ENCODE measurements at regions not wholly inside any gene's neighbourhood (a gene's known extent, or its start where the extent isn't known, plus 50 kb on each side); places are given as distances from the start of the nearest gene placed in this dataset.
A peak's percentile ranks its signal among the peaks of the same experiment; 100 is the strongest.

GRCh38 chr5:58261605-58262004 lies 198.3 kb downstream of the PLK2 start:
- FAIRE-seq: no peak
- DNase-seq (ENCODE audit: insufficient read length, low spot score): no peak

GRCh38 chr5:58260243-58260642 lies 199.6 kb downstream of the PLK2 start:
- no peak for FAIRE-seq
- no peak for DNase-seq (ENCODE audit: insufficient read length, low spot score)

GRCh38 chr5:58259685-58260152 lies 200.2 kb downstream of the PLK2 start:
- peak; percentile 79 for DNase-seq (ENCODE audit: insufficient read length, low spot score)
- peak; percentile 79 for FAIRE-seq

DNA sequence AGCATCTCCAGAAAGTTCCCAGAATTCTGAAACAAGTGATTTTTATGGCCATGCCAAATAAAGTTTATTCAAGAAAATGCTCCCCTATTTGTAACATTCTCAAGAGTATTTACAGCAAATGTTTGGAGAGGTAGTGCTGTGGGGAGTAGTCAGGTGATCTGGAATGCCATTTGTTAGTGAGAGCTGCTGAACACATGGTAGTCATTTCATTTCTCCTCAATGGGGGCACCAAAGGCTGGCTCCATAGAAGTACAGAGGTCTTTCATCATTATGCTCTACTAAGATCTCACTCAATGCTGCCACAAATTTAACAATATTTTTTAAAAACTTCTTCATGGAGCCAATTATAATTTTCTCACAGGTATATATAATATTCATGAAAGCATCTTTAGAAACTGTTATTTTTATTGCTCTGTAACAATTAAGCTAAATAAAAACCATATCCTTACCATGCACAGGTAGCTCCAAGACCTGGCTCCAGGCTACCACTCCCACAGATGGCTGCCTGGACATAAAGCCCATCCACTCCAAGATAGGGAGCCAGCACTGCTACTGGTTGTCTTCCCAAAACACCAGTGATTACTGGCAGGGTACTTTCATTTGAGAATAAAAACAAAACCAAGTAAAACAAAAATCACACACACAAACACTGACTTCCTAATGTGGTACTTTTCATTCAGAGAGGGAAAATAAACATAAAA lies 200.8 kb downstream of the PLK2 start:
- FAIRE-seq (no peak), DNase-seq (ENCODE audit: insufficient read length, low spot score) (no peak)

GRCh38 chr5:58255970-58256369 lies 203.9 kb downstream of the PLK2 start:
- FAIRE-seq: no peak

GRCh38 chr5:58255386-58255785 lies 204.5 kb downstream of the PLK2 start:
- DNase-seq (ENCODE audit: insufficient read length, low spot score) (no peak), FAIRE-seq (no peak)

More at GRCh38 chr5:58255970-58256369, 203.9 kb downstream of the PLK2 start:
- no peak for DNase-seq (ENCODE audit: insufficient read length, low spot score)

DNA sequence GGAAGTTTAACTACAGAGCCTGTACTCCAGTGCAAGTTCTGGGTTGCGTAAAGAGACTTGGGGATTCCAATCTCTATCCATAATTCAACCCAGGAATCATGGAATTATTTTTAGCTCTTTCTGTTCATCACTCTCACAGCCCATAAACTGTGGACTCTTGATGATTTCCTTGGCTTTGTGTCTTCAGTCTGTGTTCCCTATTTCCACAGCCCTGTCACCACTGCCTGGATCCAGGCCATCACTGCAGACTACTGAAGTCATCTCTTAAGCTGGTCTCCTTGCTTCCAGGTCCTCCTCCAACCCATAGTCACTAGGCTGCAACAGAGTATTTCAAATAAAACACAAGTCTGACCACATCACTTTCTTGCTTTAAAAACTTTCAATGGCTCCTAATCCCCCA lies 211.7 kb downstream of the PLK2 start:
- no peak for DNase-seq (ENCODE audit: insufficient read length, low spot score)
- no peak for FAIRE-seq

DNA sequence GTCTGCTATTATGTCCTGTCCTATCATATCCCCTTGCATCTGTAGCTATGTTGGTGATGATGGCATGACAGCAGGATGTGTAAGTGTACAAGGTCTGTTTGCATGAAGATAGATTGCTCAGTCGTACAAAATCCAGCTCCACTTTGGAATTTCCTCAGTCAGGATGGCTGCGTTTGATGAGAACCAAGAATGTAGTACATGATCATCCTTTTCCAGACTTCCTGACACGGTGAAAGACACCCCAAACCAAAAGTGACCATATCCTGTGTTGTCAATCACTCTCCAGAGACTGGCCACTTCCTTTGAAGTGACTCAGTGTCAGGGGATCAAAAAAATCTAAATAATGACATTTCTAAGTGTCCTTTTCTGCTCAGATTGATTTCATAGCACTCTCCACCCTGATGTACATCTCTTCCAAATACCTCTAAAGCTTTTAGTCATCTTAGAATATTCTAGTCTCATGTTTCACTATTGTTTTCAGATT lies 213.4 kb downstream of the PLK2 start:
- FAIRE-seq: peak; percentile 80
- no peak for DNase-seq (ENCODE audit: insufficient read length, low spot score)

- FAIRE-seq (no peak), DNase-seq (ENCODE audit: insufficient read length, low spot score) (no peak)
Observed at GRCh38 chr5:58245476-58245840, 214.4 kb downstream of the PLK2 start.

DNA sequence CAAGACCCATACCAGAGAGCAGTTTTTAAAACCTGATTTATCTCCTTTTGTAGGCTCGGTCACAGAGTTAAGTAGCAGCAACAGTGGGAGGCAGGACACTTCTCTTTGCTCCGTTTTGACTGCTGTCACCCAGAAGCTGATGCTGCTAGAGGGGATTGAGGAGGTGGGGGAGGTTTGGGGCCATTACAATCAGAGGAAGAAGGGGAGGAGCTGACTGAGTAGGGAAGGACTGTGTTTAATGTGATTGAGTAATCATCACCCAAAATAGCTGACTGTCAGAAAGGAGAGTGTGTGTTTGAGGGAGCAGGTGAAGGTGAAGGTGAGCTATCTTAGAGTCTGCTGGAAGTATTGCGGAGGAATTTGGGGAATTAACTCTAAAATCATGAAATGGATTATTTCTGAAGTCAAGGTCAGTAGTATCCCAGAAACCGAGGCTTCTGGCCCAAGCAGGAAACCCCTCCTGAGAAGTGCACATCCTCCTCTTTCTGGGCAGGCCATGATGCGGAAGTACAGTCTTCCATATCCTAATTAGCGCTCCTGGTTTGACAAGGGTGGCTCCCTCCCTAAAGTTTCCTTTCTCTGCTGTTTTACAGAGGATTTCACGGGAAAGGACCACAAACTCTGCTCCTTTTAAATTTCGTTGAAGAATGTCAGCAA lies 214.9 kb downstream of the PLK2 start:
- FAIRE-seq (no peak), DNase-seq (ENCODE audit: insufficient read length, low spot score) (no peak)

- no peak for DNase-seq (ENCODE audit: insufficient read length, low spot score)
- FAIRE-seq: peak; percentile 28
Observed at GRCh38 chr5:58241389-58241788, 218.5 kb downstream of the PLK2 start.

- peak; percentile 45 for DNase-seq (ENCODE audit: insufficient read length, low spot score)
- no peak for FAIRE-seq
Observed at GRCh38 chr5:58240322-58240721, 219.6 kb downstream of the PLK2 start.

DNA sequence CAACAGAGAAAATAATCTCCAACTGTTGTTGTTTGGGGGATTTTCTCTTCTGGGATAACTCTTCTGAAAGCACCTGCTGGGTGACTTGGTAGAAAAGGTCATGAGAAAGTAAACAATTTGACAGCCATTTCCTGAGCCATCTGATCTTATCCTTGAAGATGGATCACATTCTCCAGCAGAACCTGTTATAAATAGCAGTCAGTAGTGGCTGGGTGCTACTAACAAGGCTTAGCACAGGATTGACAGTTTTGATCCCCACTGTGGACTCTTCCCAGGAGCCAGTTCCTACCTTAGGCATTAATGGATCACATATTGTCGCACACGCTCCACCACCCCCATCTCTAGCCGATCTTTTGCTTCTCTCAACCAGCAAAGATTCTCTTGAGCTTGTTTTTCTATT lies 220.2 kb downstream of the PLK2 start:
- DNase-seq (ENCODE audit: insufficient read length, low spot score): no peak
- no peak for FAIRE-seq

DNA sequence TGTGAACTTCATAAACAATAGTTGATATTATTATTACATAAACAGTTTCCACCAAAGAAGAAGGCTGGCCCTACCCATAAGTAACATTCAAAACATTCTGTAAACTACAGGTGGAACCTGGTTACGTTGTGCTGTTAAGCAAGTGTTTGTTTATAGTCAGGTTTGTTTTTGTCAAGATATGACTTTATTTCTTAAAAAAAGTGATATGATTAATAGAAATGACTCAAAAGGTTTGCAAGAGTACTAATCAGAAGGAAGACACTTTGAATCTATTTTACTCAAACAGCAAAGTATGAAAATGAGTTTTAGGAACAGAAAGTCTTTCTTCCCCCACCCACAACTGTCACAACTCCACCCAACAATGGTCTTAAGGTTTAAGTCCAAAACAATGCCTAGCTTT lies 220.8 kb downstream of the PLK2 start:
- no peak for DNase-seq (ENCODE audit: insufficient read length, low spot score)
- no peak for FAIRE-seq

DNA sequence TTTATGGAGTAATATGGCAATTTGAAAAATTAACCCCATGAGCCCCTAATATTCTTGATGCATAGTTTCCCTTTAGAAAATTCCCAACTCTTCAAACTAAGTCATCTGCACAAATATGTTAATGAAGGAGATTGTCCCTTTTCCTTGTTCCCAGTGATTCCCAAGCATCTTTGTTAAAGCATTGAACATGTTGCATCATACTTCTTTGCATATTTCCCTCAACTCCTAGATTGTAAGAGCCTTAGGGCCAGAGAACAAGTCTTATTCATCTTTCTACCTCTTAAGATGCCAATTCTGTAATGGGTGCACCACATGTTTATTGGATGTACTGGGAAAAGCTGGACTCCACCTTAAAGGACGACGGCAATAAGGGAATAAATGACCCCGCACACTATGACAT lies 223.4 kb downstream of the PLK2 start:
- no peak for FAIRE-seq
- no peak for DNase-seq (ENCODE audit: insufficient read length, low spot score)

- FAIRE-seq (peak; percentile 23), DNase-seq (ENCODE audit: insufficient read length, low spot score) (no peak)
Observed at GRCh38 chr5:58235299-58235698, 224.6 kb downstream of the PLK2 start.

- DNase-seq (ENCODE audit: insufficient read length, low spot score) (no peak), FAIRE-seq (no peak)
Observed at GRCh38 chr5:58232130-58232529, 227.8 kb downstream of the PLK2 start.

- DNase-seq (ENCODE audit: insufficient read length, low spot score) (no peak), FAIRE-seq (no peak)
Observed at GRCh38 chr5:58231041-58231440, 228.8 kb downstream of the PLK2 start.

DNA sequence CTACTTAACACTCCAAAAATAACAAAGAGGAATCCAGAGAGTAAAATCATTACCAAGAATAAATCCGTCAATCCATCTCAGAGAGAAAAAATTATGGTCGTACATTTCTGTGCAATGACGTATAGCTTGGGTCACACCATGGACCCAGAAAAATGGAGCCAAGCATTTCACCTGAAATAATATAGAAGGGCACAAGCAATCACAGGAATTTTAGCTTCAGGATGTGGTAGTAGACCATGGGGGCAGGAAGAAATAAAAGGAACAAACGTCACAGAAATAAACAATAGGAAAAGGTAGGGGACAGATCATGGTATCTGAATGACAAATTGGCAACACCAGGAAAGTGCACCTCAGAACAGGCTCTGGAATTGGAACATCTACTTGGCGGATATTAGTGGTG lies 231.0 kb downstream of the PLK2 start:
- no peak for FAIRE-seq
- no peak for DNase-seq (ENCODE audit: insufficient read length, low spot score)

DNA sequence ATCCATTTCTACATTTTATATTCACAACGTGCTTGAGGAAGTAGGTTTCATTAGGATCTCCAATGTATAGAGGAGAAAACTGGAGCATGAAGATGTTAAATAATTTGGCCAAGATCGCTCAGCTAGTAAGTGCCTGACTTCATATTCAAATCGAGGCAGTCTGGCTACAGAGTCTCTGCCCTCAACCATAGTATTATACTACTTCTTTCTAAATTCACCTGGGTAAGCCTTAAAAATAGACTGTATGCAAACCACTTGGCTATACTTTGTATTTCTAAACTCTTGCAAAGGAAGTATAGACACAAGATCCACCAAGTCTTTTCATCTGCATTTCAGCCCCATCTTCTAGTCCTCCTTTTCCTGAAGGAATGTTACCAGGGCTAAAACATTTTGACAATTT lies 232.0 kb downstream of the PLK2 start:
- FAIRE-seq (no peak), DNase-seq (ENCODE audit: insufficient read length, low spot score) (no peak)

DNA sequence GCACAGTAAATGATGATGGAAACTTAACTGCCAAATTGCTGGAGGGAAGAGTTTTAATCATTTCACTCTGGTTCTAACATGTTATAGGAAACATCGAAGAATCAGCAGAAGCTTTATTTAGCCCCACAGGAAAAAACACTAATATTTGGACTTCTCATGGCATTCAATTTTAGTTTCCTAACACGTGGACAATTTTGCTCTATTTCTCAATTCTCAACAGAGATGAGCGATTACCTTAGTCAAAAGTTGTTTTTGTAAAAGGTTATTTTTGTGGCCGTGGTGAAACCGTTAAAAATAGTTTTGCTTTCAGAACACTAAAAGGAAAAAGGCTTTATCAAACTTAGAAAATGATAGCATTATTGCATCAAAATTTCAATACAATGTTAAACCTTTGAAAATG lies 235.2 kb downstream of the PLK2 start:
- DNase-seq (ENCODE audit: insufficient read length, low spot score) (no peak), FAIRE-seq (no peak)

- no peak for FAIRE-seq
Observed at GRCh38 chr5:58224221-58224620, 235.7 kb downstream of the PLK2 start.

More at GRCh38 chr5:58224221-58224620, 235.7 kb downstream of the PLK2 start:
- DNase-seq (ENCODE audit: insufficient read length, low spot score): no peak
